Keratinocyte (primary cell): ENCODE measurements at regions not wholly inside any gene's neighbourhood (a gene's known extent, or its start where the extent isn't known, plus 50 kb on each side); places are given as distances from the start of the nearest gene placed in this dataset.

ENCODE experiments used
- DNase-seq: peaks from one replicate; pipeline ENCODE4 v3.0.0-alpha.2; 2011; ENCODE audit warnings: low read depth, missing footprints, low spot score
- FAIRE-seq: peaks from 2 replicates; lab custom pipeline; 2011; peaks lifted over from hg19 to GRCh38; lab: Jason Lieb, UNC
- H2AFZ ChIP-seq: 2 replicates; pipeline ENCODE4 v1.6.0; 2012; ENCODE audit warnings: low read length, control low read depth, inconsistent platforms; ENCODE audit not compliant: control insufficient read depth
- H3K27ac ChIP-seq: 2 replicates; pipeline ENCODE4 v1.5.1; 2011; ENCODE audit warnings: low read length; ENCODE audit not compliant: control insufficient read depth, insufficient read depth
- H3K27me3 ChIP-seq: 3 replicates; pipeline ENCODE4 v1.6.0; 2011; ENCODE audit warnings: low read length; ENCODE audit not compliant: control insufficient read depth, insufficient read depth; ENCODE audit errors: extremely low read depth
- H3K36me3 ChIP-seq, 2 experiments: 2 replicates in 1 of 2; 3 replicates in 1 of 2; pipeline ENCODE4 v1.5.1; 2011; ENCODE audit warnings: low read length in 2 of 2, mild to moderate bottlenecking in 1 of 2; ENCODE audit not compliant: control insufficient read depth in 2 of 2, insufficient read depth in 2 of 2; ENCODE audit errors: extremely low read depth in 1 of 2
- H3K4me1 ChIP-seq: 3 replicates; pipeline ENCODE4 v1.5.1; 2011; ENCODE audit warnings: low read length; ENCODE audit not compliant: control insufficient read depth, insufficient read depth; ENCODE audit errors: extremely low read depth
- H3K4me2 ChIP-seq: 3 replicates; pipeline ENCODE4 v1.6.0; 2011; ENCODE audit warnings: low read depth, low read length; ENCODE audit not compliant: control insufficient read depth, insufficient read depth; ENCODE audit errors: extremely low read depth
- H3K4me3 ChIP-seq, 3 experiments: fragments of 200-600 bp in 1 of 3; sonication (generic) in 1 of 3; 2 replicates in 2 of 3; 3 replicates in 1 of 3; pipeline ENCODE4 v1.5.1; 2011 to 2016; ENCODE audit warnings: low read length in 3 of 3, mild to moderate bottlenecking in 3 of 3, control low read depth in 2 of 3, inconsistent platforms in 1 of 3, low read depth in 1 of 3, mixed read lengths in 1 of 3, mixed run types in 1 of 3, moderate library complexity in 1 of 3; ENCODE audit not compliant: control insufficient read depth in 2 of 3, insufficient read depth in 2 of 3; ENCODE audit errors: extremely low read depth in 1 of 3
- H3K79me2 ChIP-seq: 2 replicates; pipeline ENCODE4 v1.6.0; 2012; ENCODE audit warnings: low read length; ENCODE audit not compliant: control insufficient read depth, insufficient read depth
- H3K9ac ChIP-seq: 3 replicates; pipeline ENCODE4 v1.6.0; 2011; ENCODE audit warnings: low read length; ENCODE audit not compliant: control insufficient read depth, insufficient read depth; ENCODE audit errors: extremely low read depth
- H3K9me1 ChIP-seq: 3 replicates; pipeline ENCODE4 v1.6.0; 2011; ENCODE audit warnings: low read length; ENCODE audit not compliant: control insufficient read depth, insufficient read depth; ENCODE audit errors: extremely low read depth
- H3K9me3 ChIP-seq: 2 replicates; pipeline ENCODE4 v1.5.1; 2012; ENCODE audit warnings: low read depth, low read length; ENCODE audit not compliant: control insufficient read depth
- H4K20me1 ChIP-seq: 3 replicates; pipeline ENCODE4 v1.6.0; 2011; ENCODE audit warnings: low read length; ENCODE audit not compliant: control insufficient read depth, insufficient read depth; ENCODE audit errors: extremely low read depth
- CTCF ChIP-seq, 3 experiments: IDR thresholded peaks in 1 of 3; conservative IDR thresholded peaks in 1 of 3; optimal IDR thresholded peaks in 1 of 3; 2 replicates in 2 of 3; 3 replicates in 1 of 3; pipeline versions ENCODE3 to v1.5.1; 2011; ENCODE audit warnings: low read length in 3 of 3, mild to moderate bottlenecking in 3 of 3, moderate library complexity in 2 of 3, control low read depth in 1 of 3, inconsistent platforms in 1 of 3; ENCODE audit not compliant: insufficient read depth in 2 of 3; ENCODE audit errors: extremely low read depth in 1 of 3
- EZH2 ChIP-seq: IDR thresholded peaks from one replicate; pipeline ENCODE4 v1.6.1; 2012; ENCODE audit warnings: inconsistent platforms, mild to moderate bottlenecking, low read length, moderate library complexity
- dilution Hi-C: fragments of 300-500 bp; cut with MboI; formaldehyde crosslinking; loops from one replicate; pipeline ENCODE4 v1.7.0; 2020; ENCODE audit warnings: low sequenced_read_pairs; ENCODE audit not compliant: extremely low pct_ligation_motif_present

- TF ChIP-seq CTCF (optimal IDR thresholded peaks at IDR 0.05 in 1 of 3, IDR thresholded peaks at IDR 0.05 in 1 of 3, conservative IDR thresholded peaks at IDR 0.05 in 1 of 3; ENCODE audit: extremely low read depth in 1 of 3, insufficient read depth in 2 of 3, low read length in 3 of 3) (no peak), EZH2 (no peak)
- Histone ChIP-seq H2AFZ (no peak overlapping the region), H4K20me1 (no peaks in the 10 kb centered on the region), H3K4me1 (no peaks in the 10 kb centered on the region), H3K79me2 (no peaks in the 10 kb centered on the region), H3K4me2 (no peak overlapping the region), H3K4me3 (no peak overlapping the region), H3K9me3 (no peaks in the 10 kb centered on the region), H3K27ac (no peak overlapping the region), H3K27me3 (no peaks in the 10 kb centered on the region), H3K9me1 (no peaks in the 10 kb centered on the region), H3K36me3 (no peaks in the 10 kb centered on the region), H3K9ac (no peak overlapping the region)
- no peak for DNase-seq
- dilution Hi-C loops, result no loop called here
- no peak for FAIRE-seq
These were observed 432.4 kb downstream of the FBXO15 start for GRCh38 chr18:73715210-73715670.

GRCh38 chr18:73714466-73714865 lies 433.2 kb downstream of the FBXO15 start:
- no peaks in the 10 kb centered on the region for H3K79me2 ChIP-seq
- H3K4me2 ChIP-seq, result no peak overlapping the region
- no peaks in the 10 kb centered on the region for H4K20me1 ChIP-seq
- FAIRE-seq (no peak), DNase-seq (no peak)
- no peaks in the 10 kb centered on the region for H3K27me3 ChIP-seq
- no peaks in the 10 kb centered on the region for H3K9me1 ChIP-seq
- TF ChIP-seq EZH2, result no peak
- TF ChIP-seq CTCF (optimal IDR thresholded peaks at IDR 0.05 in 1 of 3, IDR thresholded peaks at IDR 0.05 in 1 of 3, conservative IDR thresholded peaks at IDR 0.05 in 1 of 3; ENCODE audit: extremely low read depth in 1 of 3, insufficient read depth in 2 of 3, low read length in 3 of 3), result no peak
- no peak overlapping the region for H3K9ac ChIP-seq
- H3K9me3 ChIP-seq, result no peaks in the 10 kb centered on the region
- no peak overlapping the region for H3K27ac ChIP-seq
- no peak overlapping the region for H2AFZ ChIP-seq
- H3K4me3 ChIP-seq, result no peak overlapping the region
- dilution Hi-C loops, result no loop called here
- H3K36me3 ChIP-seq, result no peaks in the 10 kb centered on the region
- H3K4me1 ChIP-seq, result no peaks in the 10 kb centered on the region
